ENCODE measurements at regions not wholly inside any gene's neighbourhood (a gene's known extent, or its start where the extent isn't known, plus 50 kb on each side); places are given as distances from the start of the nearest gene placed in this dataset.
"Not testable (repeated sequence)": the region's sequence is repeated elsewhere in the genome, so short reads cannot be mapped to it uniquely, and the experiment has no call there.

GRCh38 chr6:60524770-60525169, 1761.3 kb downstream of the KHDRBS2 start:
- not testable (repeated sequence) for H3K4me1 ChIP-seq (ENCODE audit: control insufficient read depth in 3 of 3, insufficient read depth in 2 of 3, low read depth in 1 of 3, low read length in 2 of 3); H3K27me3 ChIP-seq (ENCODE audit: control insufficient read depth in 3 of 3, insufficient read depth in 3 of 3, low read length in 3 of 3); H3K9me3 ChIP-seq (ENCODE audit: control insufficient read depth in 2 of 2, insufficient read depth in 1 of 2, low read depth in 1 of 2, low read length in 1 of 2); DNase-seq; H3K4me3 ChIP-seq (ENCODE audit: low read depth in 1 of 3, low read length in 3 of 3); H3K36me3 ChIP-seq (ENCODE audit: control insufficient read depth in 3 of 3, insufficient read depth in 2 of 3, low read depth in 1 of 3, low read length in 3 of 3); FAIRE-seq; H3K27ac ChIP-seq (ENCODE audit: low read depth in 1 of 3, low read length in 2 of 3)

DNA sequence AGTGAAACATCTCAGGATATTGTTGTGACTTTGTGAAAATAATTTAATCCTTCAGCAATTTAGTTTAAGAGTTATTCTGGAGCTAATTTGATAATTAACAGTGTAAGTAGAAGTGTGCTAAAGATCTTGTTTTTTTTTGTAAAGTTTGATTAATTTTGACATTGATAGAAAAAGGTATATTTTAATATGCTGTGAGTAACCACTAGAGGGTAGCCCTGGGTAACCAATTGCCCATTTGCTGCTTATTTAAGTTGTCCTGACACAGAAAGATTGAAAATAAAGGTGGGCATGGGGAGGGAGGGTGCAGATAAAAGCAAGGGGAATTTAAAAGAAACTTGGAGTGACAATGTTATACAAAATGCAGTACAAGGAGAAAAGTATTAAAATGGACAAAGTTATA, 1808.3 kb downstream of the KHDRBS2 start:
- not testable (repeated sequence) for H3K9me3 ChIP-seq (ENCODE audit: control insufficient read depth in 2 of 2, insufficient read depth in 1 of 2, low read depth in 1 of 2, low read length in 1 of 2); FAIRE-seq

DNA sequence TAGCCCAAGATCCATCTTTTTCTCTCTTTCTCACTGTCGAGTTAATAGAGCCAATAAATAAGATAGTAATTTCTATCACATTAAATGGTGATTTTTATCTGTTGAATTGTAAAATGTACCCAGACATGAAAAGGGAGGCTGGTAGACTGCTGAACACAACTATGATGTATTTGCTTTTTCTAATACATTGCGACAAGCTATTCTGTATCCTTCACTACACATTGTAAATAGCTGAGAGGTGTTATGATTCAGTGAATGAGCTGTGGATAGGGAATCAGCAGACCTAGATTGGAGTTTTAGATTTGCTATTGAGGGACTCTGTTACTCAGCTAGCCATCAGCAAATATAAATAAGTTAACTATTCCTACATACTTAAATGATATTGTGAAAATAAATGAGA, 1812.2 kb downstream of the KHDRBS2 start:
- not testable (repeated sequence) for H3K4me3 ChIP-seq (ENCODE audit: low read depth in 1 of 3, low read length in 3 of 3); H3K27ac ChIP-seq (ENCODE audit: low read depth in 1 of 3, low read length in 2 of 3); H3K9me3 ChIP-seq (ENCODE audit: control insufficient read depth in 2 of 2, insufficient read depth in 1 of 2, low read depth in 1 of 2, low read length in 1 of 2); FAIRE-seq; H3K36me3 ChIP-seq (ENCODE audit: control insufficient read depth in 3 of 3, insufficient read depth in 2 of 3, low read depth in 1 of 3, low read length in 3 of 3); H3K4me1 ChIP-seq (ENCODE audit: control insufficient read depth in 3 of 3, insufficient read depth in 2 of 3, low read depth in 1 of 3, low read length in 2 of 3); DNase-seq; H3K27me3 ChIP-seq (ENCODE audit: control insufficient read depth in 3 of 3, insufficient read depth in 3 of 3, low read length in 3 of 3)
- 73 to 87% (median 78%) methylated on average over 2 of the region's 2 CpGs for WGBS, 3 donors

More for the DNA sequence above, 1808.3 kb downstream of the KHDRBS2 start:
- not testable (repeated sequence) for H3K4me3 ChIP-seq (ENCODE audit: low read depth in 1 of 3, low read length in 3 of 3); DNase-seq; H3K4me1 ChIP-seq (ENCODE audit: control insufficient read depth in 3 of 3, insufficient read depth in 2 of 3, low read depth in 1 of 3, low read length in 2 of 3); H3K27ac ChIP-seq (ENCODE audit: low read depth in 1 of 3, low read length in 2 of 3); H3K36me3 ChIP-seq (ENCODE audit: control insufficient read depth in 3 of 3, insufficient read depth in 2 of 3, low read depth in 1 of 3, low read length in 3 of 3); H3K27me3 ChIP-seq (ENCODE audit: control insufficient read depth in 3 of 3, insufficient read depth in 3 of 3, low read length in 3 of 3)

DNA sequence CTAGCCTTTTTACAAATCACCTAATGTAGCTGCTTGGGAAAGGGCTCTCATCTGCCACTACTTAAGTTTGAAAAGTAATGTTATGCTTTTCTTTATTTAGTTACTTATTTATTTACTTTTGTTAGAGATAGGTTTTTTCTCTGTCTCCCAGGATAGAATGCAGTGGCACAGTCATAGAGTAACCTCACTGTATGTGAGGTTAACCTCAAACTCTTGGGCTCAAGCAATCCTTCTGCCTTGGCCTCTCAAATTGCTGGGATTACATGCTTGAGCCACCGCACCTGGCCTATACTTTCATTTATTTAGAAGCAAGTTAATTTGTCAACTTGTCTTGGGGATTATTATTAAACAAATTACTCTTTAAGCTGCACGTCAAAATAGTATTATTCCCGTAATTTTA, 1814.6 kb downstream of the KHDRBS2 start:
- DNase-seq; H3K4me3 ChIP-seq (ENCODE audit: low read depth in 1 of 3, low read length in 3 of 3); H3K27me3 ChIP-seq (ENCODE audit: control insufficient read depth in 3 of 3, insufficient read depth in 3 of 3, low read length in 3 of 3); H3K27ac ChIP-seq (ENCODE audit: low read depth in 1 of 3, low read length in 2 of 3); FAIRE-seq; H3K4me1 ChIP-seq (ENCODE audit: control insufficient read depth in 3 of 3, insufficient read depth in 2 of 3, low read depth in 1 of 3, low read length in 2 of 3); H3K36me3 ChIP-seq (ENCODE audit: control insufficient read depth in 3 of 3, insufficient read depth in 2 of 3, low read depth in 1 of 3, low read length in 3 of 3); H3K9me3 ChIP-seq (ENCODE audit: control insufficient read depth in 2 of 2, insufficient read depth in 1 of 2, low read depth in 1 of 2, low read length in 1 of 2): not testable (repeated sequence)
- WGBS, 3 donors, result 76 to 84% (median 84%) methylated on average over 3 of the region's 3 CpGs

DNA sequence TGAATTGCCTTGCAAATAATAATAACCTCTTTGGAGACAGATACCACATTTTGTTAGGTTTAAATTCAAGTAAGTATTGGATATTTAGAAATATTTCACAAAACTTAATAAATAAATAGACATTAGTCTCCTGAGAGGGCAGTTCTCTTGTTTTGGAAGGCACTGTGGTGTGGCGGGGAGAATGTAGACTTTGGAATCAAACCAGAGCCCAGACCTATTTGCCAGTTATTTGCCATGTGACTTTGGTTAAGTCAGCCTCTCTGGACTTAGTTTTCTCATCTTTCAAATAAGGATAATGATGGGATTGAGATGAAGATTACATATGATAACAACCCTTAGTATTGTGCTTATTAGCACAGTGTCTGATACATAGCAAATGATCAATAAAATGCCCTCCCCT, 1835.6 kb downstream of the KHDRBS2 start:
- 81 to 88% (median 86%) methylated on average over 1 of the region's 1 CpG for whole genome bisulfite sequencing, 3 donors
- not testable (repeated sequence) for DNase-seq; H3K27ac ChIP-seq (ENCODE audit: low read depth in 1 of 3, low read length in 2 of 3); H3K36me3 ChIP-seq (ENCODE audit: control insufficient read depth in 3 of 3, insufficient read depth in 2 of 3, low read depth in 1 of 3, low read length in 3 of 3); H3K4me1 ChIP-seq (ENCODE audit: control insufficient read depth in 3 of 3, insufficient read depth in 2 of 3, low read depth in 1 of 3, low read length in 2 of 3); H3K9me3 ChIP-seq (ENCODE audit: control insufficient read depth in 2 of 2, insufficient read depth in 1 of 2, low read depth in 1 of 2, low read length in 1 of 2); FAIRE-seq; H3K4me3 ChIP-seq (ENCODE audit: low read depth in 1 of 3, low read length in 3 of 3); H3K27me3 ChIP-seq (ENCODE audit: control insufficient read depth in 3 of 3, insufficient read depth in 3 of 3, low read length in 3 of 3)

DNA sequence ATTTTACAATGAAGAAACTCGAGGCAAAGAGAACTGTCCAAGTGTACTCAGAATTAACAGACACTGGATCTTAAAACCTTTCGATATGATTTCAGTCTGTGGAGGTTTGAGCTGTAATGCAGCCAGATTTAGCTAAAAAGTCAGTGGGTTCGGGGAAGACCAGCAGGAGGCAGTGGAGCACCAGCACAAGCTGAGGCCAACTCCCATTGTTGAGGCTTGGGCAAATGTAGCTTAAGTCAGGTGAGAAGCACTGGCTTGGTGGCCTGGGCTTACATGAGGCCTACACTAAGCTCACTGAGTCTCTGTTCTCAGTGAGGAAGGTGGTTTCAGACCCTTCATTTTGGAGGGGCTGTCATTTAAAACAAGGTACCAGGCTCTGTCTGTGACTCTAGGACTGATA, 1841.5 kb downstream of the KHDRBS2 start:
- not testable (repeated sequence) for H3K27ac ChIP-seq (ENCODE audit: low read depth in 1 of 3, low read length in 2 of 3); H3K4me3 ChIP-seq (ENCODE audit: low read depth in 1 of 3, low read length in 3 of 3); H3K27me3 ChIP-seq (ENCODE audit: control insufficient read depth in 3 of 3, insufficient read depth in 3 of 3, low read length in 3 of 3); H3K9me3 ChIP-seq (ENCODE audit: control insufficient read depth in 2 of 2, insufficient read depth in 1 of 2, low read depth in 1 of 2, low read length in 1 of 2); H3K36me3 ChIP-seq (ENCODE audit: control insufficient read depth in 3 of 3, insufficient read depth in 2 of 3, low read depth in 1 of 3, low read length in 3 of 3); H3K4me1 ChIP-seq (ENCODE audit: control insufficient read depth in 3 of 3, insufficient read depth in 2 of 3, low read depth in 1 of 3, low read length in 2 of 3); FAIRE-seq; DNase-seq
- 38 to 51% (median 50%) methylated on average over 1 to 2 of the region's 3 CpGs for WGBS, 3 donors

DNA sequence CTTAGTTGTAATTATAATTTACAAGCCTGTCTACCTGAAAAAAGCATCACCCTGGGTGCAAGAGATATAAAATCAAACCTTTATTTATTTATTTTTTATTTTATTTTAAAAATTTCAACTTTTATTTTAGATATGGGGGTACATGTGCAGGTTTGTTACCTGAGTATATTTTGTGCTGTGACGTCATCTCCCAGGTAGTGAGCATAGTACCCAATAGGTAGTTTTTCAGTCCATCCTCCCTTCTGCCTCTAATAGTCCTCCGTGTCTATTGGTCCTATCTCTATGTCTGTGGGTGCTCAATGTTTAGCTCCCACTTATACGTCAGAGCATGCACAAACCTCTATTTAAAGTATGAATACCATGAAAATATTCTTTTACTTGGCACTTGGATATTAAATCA, 1846.3 kb downstream of the KHDRBS2 start:
- not testable (repeated sequence) for H3K4me1 ChIP-seq (ENCODE audit: control insufficient read depth in 3 of 3, insufficient read depth in 2 of 3, low read depth in 1 of 3, low read length in 2 of 3); H3K27me3 ChIP-seq (ENCODE audit: control insufficient read depth in 3 of 3, insufficient read depth in 3 of 3, low read length in 3 of 3); FAIRE-seq; DNase-seq; H3K36me3 ChIP-seq (ENCODE audit: control insufficient read depth in 3 of 3, insufficient read depth in 2 of 3, low read depth in 1 of 3, low read length in 3 of 3); H3K9me3 ChIP-seq (ENCODE audit: control insufficient read depth in 2 of 2, insufficient read depth in 1 of 2, low read depth in 1 of 2, low read length in 1 of 2); H3K27ac ChIP-seq (ENCODE audit: low read depth in 1 of 3, low read length in 2 of 3); H3K4me3 ChIP-seq (ENCODE audit: low read depth in 1 of 3, low read length in 3 of 3)
- WGBS, 3 donors, result 87 to 90% (median 88%) methylated on average over 3 of the region's 3 CpGs

DNA sequence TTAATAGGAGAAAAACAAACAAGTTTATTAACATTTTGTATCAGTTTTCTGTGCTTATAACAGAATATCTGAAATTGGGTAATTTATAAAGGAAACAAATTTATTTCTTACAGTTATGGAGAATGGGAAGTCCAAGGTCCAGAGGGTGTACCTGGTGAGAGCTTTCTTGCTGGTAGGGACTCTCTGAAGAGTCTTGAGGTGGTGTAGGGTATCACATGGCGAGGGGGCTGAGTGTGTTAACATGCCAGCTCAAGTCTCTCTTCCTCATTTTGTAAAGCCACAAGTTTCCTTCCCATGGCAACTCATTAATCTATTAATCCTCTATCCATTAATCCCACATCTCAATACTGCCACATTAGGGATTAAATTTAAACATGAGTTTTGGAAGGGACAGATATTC, 1863.3 kb downstream of the KHDRBS2 start:
- H3K36me3 ChIP-seq (ENCODE audit: control insufficient read depth in 3 of 3, insufficient read depth in 2 of 3, low read depth in 1 of 3, low read length in 3 of 3); FAIRE-seq; DNase-seq; H3K4me1 ChIP-seq (ENCODE audit: control insufficient read depth in 3 of 3, insufficient read depth in 2 of 3, low read depth in 1 of 3, low read length in 2 of 3); H3K9me3 ChIP-seq (ENCODE audit: control insufficient read depth in 2 of 2, insufficient read depth in 1 of 2, low read depth in 1 of 2, low read length in 1 of 2); H3K27me3 ChIP-seq (ENCODE audit: control insufficient read depth in 3 of 3, insufficient read depth in 3 of 3, low read length in 3 of 3); H3K27ac ChIP-seq (ENCODE audit: low read depth in 1 of 3, low read length in 2 of 3); H3K4me3 ChIP-seq (ENCODE audit: low read depth in 1 of 3, low read length in 3 of 3): not testable (repeated sequence)
- 71 to 100% methylated on average over 1 of the region's 1 CpG; no CpG with 5 or more reads in 1 of the 3 donors for WGBS, 3 donors

DNA sequence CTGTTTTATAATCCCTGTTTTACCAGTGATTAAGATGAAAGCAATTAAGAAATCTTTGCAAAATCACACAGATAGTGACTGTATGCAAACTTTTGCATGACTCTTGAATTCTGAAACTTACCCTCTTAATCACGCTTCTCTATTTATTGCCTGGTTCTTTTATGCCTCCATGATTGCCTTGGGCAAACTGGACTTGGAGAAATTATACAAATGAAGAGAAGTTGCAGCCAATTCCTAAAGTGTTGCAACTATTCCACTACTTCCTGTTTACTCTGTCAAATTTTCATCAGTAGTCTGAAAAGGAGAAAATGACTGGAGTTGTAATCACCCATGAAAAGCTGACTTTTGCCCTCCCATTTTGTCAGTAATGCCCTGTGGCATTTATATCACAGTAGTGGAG, 1869.9 kb downstream of the KHDRBS2 start:
- H3K27me3 ChIP-seq (ENCODE audit: control insufficient read depth in 3 of 3, insufficient read depth in 3 of 3, low read length in 3 of 3); H3K4me1 ChIP-seq (ENCODE audit: control insufficient read depth in 3 of 3, insufficient read depth in 2 of 3, low read depth in 1 of 3, low read length in 2 of 3); FAIRE-seq; H3K27ac ChIP-seq (ENCODE audit: low read depth in 1 of 3, low read length in 2 of 3); H3K9me3 ChIP-seq (ENCODE audit: control insufficient read depth in 2 of 2, insufficient read depth in 1 of 2, low read depth in 1 of 2, low read length in 1 of 2); H3K4me3 ChIP-seq (ENCODE audit: low read depth in 1 of 3, low read length in 3 of 3); H3K36me3 ChIP-seq (ENCODE audit: control insufficient read depth in 3 of 3, insufficient read depth in 2 of 3, low read depth in 1 of 3, low read length in 3 of 3); DNase-seq: not testable (repeated sequence)
- 80% methylated on average over 1 of the region's 1 CpG; no CpG with 5 or more reads in 2 of the 3 donors for WGBS, 3 donors
